ENCODE measurements at regions not wholly inside any gene's neighbourhood (a gene's known extent, or its start where the extent isn't known, plus 50 kb on each side); places are given as distances from the start of the nearest gene placed in this dataset.

DNA sequence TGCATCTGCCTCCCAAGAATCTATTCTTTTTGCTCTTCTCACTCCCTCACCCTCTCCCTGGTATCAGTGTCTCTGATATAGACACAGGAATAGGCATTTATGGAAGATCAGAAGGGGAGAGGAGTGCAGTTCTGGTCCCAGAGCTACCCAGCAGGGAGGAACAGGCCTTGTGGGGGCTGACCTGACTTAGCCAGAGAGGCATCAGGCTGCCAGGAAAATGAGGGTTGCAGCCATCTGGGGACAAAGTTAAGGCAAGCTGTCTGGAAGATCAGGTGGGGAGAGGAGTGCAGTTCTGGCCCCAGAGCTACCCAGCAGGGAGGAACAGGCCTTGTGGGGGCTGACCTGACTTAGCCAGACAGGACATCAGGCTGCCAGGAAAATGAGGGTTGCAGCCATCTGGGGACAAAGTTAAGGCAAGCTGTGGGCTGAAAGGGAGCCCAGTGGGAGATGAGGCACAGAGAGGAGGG lies 69.9 kb upstream of the HK2 start:
- H3K9me3 ChIP-seq: no peaks in the 10 kb centered on the region
- TF ChIP-seq, protein P1, sequence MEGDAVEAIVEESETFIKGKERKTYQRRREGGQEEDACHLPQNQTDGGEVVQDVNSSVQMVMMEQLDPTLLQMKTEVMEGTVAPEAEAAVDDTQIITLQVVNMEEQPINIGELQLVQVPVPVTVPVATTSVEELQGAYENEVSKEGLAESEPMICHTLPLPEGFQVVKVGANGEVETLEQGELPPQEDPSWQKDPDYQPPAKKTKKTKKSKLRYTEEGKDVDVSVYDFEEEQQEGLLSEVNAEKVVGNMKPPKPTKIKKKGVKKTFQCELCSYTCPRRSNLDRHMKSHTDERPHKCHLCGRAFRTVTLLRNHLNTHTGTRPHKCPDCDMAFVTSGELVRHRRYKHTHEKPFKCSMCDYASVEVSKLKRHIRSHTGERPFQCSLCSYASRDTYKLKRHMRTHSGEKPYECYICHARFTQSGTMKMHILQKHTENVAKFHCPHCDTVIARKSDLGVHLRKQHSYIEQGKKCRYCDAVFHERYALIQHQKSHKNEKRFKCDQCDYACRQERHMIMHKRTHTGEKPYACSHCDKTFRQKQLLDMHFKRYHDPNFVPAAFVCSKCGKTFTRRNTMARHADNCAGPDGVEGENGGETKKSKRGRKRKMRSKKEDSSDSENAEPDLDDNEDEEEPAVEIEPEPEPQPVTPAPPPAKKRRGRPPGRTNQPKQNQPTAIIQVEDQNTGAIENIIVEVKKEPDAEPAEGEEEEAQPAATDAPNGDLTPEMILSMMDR (IDR thresholded peaks at IDR 0.05): no peak
- no peak for TF ChIP-seq POLR2A (IDR thresholded peaks at IDR 0.05)
- no peak overlapping the region for H3K4me3 ChIP-seq
- ATAC-seq: peak in 2 of 4 donors; percentile 23 to 63
- no peaks in the 10 kb centered on the region for H3K27me3 ChIP-seq
- H3K36me3 ChIP-seq: no peaks in the 10 kb centered on the region
- H3K27ac ChIP-seq: no peak overlapping the region
- peak in 1 of 5 donors; percentile 10 for DNase-seq
- intact Hi-C loops (cut with DNase I): no loop called here
- peaks cover 0 to 22% (median 6%) of the 10 kb centered on the region in 12 donors for H3K4me1 ChIP-seq

DNA sequence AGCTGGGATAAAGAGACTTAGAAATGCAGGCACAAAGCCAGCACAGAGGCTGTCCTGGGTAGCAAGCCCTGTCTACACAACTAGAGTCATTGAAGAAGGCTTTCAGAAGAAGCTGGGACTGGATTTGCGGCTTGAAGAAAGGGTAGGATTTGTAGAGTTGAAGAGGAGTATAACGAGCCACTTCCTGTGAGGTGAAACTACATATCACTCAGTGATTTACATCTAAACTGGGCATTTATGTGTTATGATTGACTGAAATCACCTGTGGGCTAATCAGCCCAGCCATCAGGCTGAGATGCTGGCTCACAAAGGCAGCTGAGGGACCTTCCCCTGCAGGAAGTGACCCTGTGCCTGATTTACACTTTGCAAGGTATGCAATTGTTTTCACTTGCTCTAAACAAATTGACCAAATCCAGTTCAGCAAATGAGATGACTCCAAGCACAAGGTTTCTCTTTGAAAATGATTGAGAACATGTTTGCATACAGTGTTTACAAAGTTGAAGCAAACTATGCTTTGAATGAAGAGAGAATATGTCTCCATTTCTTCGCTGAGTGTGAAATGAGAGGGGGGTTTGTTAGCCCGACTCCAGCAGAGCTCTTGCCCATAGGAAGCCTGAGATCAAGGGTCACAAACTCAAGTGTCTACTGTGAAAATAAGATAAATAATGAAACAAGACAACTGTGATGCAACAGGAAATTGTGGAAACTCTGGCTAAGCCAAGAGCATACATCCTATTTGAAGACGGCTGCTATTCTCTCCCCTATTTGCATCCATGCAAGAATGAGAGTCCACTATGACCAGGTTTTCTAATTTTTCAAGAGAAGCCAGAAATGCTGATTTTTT lies 69.3 kb upstream of the HK2 start:
- ATAC-seq (no peak), DNase-seq (no peak)
- Histone ChIP-seq H3K27me3 (no peaks in the 10 kb centered on the region), H3K4me3 (no peak overlapping the region), H3K9me3 (no peaks in the 10 kb centered on the region), H3K27ac (no peak overlapping the region), H3K4me1 (peaks cover 0 to 22% (median 6%) of the 10 kb centered on the region in 12 donors), H3K36me3 (no peaks in the 10 kb centered on the region)
- intact Hi-C loops (cut with DNase I): loop anchor here in 1 of 10 donors (5.0 kb wide), 1 partner anchor 68 kb away; the partner anchor contains the start of gene HK2
- TF ChIP-seq, protein P1 (IDR thresholded peaks at IDR 0.05): no peak
- no peak for TF ChIP-seq POLR2A (IDR thresholded peaks at IDR 0.05)
- WGBS, 4 donors: 49 to 60% (median 56%) methylated on average over 5 of the region's 5 CpGs

DNA sequence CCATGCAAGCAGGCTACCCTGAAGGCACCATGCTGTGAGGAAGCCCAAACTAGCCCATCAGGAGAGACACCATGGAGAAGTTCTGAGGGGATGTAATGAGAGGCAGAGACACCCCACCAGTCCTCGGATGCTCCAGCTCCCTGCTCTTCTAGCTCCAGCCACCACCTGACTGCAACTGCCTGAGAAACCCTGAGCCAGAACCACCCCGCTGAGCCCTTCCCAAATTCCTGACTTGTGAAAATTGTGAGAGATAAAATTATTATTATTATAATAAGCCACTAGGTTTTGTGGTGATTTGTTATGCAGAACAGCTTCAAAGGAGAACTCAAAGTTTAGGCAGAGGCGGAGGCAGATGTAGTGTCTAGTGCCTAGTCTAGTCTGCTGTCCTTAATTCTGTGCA lies 67.1 kb upstream of the HK2 start:
- intact Hi-C loops (cut with DNase I): loop anchor here in 1 of 10 donors (5.0 kb wide), 1 partner anchor 66 kb away; the partner anchor contains the start of gene HK2
- WGBS, 4 donors: 93 to 94% (median 94%) methylated on average over 3 of the region's 3 CpGs
- H3K27ac ChIP-seq: no peak overlapping the region

DNA sequence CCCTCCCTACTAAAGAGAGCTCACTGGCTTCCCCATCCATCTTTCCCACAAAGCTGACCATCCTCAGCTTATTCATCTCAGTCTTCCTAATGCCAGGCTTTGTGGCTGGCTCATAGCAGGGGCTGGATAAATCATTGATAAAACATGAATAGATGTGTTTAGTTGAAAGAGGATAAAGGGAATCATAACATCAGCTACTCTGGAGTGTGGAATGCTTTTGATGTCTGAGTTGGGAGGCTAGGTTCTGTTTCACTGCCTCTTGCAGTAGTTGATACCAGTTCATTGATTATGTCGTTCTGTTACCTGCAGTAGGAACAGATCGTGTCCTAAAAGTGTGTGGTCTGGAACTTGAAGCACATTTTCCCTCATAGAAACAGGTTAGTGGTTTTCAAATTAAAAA lies 66.3 kb upstream of the HK2 start:
- no peak for DNase-seq
- Histone ChIP-seq H3K4me1 (peaks cover 0 to 22% (median 6%) of the 10 kb centered on the region in 12 donors), H3K4me3 (no peak overlapping the region), H3K36me3 (no peaks in the 10 kb centered on the region), H3K27ac (no peak overlapping the region), H3K27me3 (no peaks in the 10 kb centered on the region), H3K9me3 (no peaks in the 10 kb centered on the region)
- WGBS, 4 donors: 62 to 86% (median 78%) methylated on average over 2 of the region's 2 CpGs
- TF ChIP-seq POLR2A (IDR thresholded peaks at IDR 0.05): no peak
- TF ChIP-seq, protein P1 (IDR thresholded peaks at IDR 0.05): no peak
- intact Hi-C loops (cut with DNase I): loop anchor here in 1 of 10 donors (5.0 kb wide), 1 partner anchor 65 kb away; the partner anchor contains the start of gene HK2
- no peak for ATAC-seq

More for the DNA sequence above, 67.1 kb upstream of the HK2 start:
- ATAC-seq: no peak
- no peak for TF ChIP-seq POLR2A (IDR thresholded peaks at IDR 0.05)
- TF ChIP-seq, protein P1 (IDR thresholded peaks at IDR 0.05): no peak
- Histone ChIP-seq H3K9me3 (no peaks in the 10 kb centered on the region), H3K27me3 (no peaks in the 10 kb centered on the region), H3K36me3 (no peaks in the 10 kb centered on the region), H3K4me1 (peaks cover 0 to 22% (median 6%) of the 10 kb centered on the region in 12 donors), H3K4me3 (no peak overlapping the region)
- DNase-seq: no peak

Data from heart left ventricle (tissue), 16 donors.